ENCODE measurements at regions not wholly inside any gene's neighbourhood (a gene's known extent, or its start where the extent isn't known, plus 50 kb on each side); places are given as distances from the start of the nearest gene placed in this dataset.

DNA sequence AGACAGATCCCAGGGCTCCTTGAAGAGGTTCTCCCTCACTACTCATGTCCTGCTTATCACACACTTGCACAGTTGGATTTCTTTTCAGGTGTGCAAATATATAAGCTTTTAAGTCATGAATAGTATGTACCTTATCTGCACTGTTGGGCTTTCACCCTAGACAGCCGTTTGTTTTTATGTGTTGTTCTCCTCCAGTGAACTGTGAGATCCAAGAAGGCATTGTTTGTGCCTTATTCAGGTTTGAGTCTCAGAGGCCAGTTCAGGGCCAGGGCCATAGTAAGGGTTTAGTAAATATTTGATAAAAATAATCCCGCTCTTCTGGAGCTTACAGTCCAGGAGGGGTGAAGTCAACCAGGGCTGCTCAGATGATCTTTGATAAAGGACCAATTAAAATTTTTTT, 480.0 kb downstream of the TMEM38B start:
- TF ChIP-seq, protein P1, sequence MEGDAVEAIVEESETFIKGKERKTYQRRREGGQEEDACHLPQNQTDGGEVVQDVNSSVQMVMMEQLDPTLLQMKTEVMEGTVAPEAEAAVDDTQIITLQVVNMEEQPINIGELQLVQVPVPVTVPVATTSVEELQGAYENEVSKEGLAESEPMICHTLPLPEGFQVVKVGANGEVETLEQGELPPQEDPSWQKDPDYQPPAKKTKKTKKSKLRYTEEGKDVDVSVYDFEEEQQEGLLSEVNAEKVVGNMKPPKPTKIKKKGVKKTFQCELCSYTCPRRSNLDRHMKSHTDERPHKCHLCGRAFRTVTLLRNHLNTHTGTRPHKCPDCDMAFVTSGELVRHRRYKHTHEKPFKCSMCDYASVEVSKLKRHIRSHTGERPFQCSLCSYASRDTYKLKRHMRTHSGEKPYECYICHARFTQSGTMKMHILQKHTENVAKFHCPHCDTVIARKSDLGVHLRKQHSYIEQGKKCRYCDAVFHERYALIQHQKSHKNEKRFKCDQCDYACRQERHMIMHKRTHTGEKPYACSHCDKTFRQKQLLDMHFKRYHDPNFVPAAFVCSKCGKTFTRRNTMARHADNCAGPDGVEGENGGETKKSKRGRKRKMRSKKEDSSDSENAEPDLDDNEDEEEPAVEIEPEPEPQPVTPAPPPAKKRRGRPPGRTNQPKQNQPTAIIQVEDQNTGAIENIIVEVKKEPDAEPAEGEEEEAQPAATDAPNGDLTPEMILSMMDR (IDR thresholded peaks at IDR 0.05): no peak
- TF ChIP-seq ZFX (IDR thresholded peaks at IDR 0.05; ENCODE audit: borderline replicate concordance): no peak

All from 22Rv1 (cell line).